GM18867 (cell line): ENCODE measurements at regions not wholly inside any gene's neighbourhood (a gene's known extent, or its start where the extent isn't known, plus 50 kb on each side); places are given as distances from the start of the nearest gene placed in this dataset.
"Not testable (repeated sequence)": the region's sequence is repeated elsewhere in the genome, so short reads cannot be mapped to it uniquely, and the experiment has no call there.

Experiments used
- ATAC-seq: cut with Tn5 transposase; IDR thresholded peaks from one replicate; pipeline ENCODE4 v1.9.1; 2021; ENCODE audit warnings: mild to moderate bottlenecking, moderate library complexity; ENCODE audit not compliant: unreplicated experiment

DNA sequence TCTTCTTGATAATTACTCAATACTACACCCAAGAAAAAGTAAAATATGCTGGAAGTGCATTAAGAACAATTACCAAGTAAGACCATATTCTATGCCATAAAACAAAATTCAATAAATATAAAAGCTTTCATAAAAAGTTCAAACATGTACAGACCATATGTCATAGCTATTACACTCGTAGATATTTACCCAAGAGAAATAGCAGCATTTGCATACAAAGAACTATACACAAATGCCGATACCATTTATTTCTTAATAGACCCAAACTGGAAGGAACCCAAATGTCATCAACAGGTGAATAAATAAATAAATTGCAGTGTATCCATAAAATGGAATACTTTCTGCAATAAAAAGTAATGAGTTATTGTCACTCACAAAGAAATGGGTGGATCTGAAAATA lies 78.3 kb upstream of the SLC16A7 start:
- ATAC-seq = no peak

DNA sequence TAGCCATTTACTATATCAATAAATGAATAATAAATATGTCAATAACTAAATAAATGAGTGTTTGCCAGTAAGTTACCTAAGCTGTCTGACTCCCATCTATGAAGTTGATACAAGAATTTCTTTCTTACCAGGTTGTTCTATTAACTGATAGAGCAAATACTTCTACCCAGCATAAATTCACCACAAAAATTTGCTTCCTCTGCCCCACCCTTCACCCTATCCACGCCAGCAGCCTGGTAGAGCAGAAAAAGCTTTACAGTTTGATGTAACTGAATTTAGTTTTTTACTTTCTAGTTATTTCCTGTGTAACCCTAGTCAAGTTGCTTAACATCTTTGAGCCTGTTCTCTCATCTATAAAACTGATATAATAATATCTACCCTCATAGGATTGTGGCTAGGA lies 94.9 kb upstream of the SLC16A7 start:
- no peak for ATAC-seq

DNA sequence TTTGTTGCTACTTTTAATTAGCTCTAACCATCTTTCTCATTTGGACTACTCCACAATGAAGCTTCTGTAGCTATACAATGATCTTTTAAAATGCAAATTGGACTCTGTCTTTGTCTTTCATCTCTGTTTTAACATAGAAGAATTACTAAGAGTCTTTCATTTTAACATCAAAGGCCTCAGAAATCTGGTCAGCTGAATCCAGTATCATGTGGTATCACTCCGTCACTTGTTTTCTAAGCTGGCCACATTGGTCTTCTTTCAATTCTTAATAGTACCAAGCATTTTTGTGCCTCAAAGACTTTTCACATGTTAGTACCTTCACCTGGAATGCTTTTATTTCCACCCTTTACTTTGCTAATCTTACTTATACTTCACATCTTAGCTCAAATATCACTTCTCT lies 95.5 kb upstream of the SLC16A7 start:
- ATAC-seq = no peak

DNA sequence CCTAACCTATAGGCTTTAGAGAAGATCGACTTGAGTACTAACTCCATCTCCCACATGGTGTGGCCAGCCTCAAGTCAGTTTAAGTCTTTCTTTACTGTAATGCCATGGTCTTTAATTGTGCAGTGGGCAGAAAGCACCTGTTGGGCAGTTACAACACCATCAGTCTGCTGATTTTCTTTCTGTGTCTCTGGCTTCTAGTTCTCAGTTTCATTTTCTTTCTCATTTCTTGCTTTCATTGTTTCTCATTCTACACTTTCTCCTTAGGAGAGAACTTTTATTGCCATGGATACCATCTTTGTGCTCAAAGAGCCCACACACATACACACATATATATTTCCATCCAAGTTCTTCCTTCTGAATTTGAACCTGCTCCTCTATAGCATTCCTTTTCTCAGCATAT lies 96.1 kb upstream of the SLC16A7 start:
- peak; percentile 97 for ATAC-seq

GRCh38 chr12:59494617-59495016 lies 101.2 kb upstream of the SLC16A7 start:
- ATAC-seq = no peak

DNA sequence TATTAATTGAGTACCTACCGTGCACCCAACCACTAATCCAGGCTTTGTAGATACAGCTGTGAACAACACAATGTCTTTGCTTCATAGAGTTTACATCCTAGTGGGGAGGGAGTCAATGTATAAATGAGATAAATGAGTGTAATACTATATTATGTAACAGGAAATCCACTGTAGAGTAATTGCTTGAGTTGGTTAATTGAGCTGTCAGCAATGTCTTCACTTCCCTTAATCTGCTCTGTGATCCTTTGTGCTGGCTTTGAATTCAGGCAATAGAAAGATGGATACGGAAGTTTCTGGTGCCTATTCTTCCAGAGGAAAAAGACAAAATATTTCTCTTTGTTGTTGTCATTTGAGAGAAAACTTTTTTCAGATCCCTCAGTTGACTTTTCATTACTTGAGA lies 104.0 kb upstream of the SLC16A7 start:
- no peak for ATAC-seq

GRCh38 chr12:59486827-59487226 lies 109.0 kb upstream of the SLC16A7 start:
- ATAC-seq = no peak

DNA sequence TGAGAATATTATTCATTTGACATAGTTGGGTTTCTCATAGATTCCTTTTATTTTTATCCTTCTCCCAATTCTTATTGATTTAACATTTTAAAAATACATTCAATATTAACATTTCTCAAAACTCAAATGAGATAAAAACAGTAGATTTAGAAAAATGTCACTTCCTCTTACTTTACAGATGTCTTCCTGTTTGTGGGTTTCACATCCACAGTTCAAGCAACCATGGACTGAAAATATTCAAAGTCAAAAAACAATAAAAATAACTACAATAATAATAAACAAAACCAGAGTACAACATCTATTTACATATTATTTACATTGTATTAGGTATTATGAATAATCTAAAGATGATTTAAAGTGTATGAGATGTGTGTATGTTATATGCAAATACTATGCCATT lies 111.3 kb upstream of the SLC16A7 start:
- ATAC-seq = peak; percentile 81

DNA sequence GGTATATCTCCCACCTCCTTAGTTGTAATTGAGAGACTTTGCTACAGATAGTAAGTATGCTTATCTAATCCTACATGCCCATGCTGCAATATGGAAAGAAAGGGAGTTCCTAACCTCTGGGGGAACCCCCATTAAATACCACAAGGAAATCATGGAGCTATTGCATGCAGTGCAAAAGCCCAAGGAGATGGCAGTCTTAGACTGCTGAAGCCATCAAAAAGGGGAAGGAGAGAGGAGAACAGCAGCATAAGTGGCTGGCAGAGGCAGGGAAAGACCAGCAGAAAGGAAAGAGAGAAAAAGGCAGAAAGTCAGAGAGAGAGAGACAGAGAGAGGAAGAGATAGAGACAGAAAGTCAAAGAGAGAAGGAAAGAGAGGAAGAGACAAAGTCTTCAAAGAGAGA lies 121.6 kb upstream of the SLC16A7 start:
- not testable (repeated sequence) for ATAC-seq

DNA sequence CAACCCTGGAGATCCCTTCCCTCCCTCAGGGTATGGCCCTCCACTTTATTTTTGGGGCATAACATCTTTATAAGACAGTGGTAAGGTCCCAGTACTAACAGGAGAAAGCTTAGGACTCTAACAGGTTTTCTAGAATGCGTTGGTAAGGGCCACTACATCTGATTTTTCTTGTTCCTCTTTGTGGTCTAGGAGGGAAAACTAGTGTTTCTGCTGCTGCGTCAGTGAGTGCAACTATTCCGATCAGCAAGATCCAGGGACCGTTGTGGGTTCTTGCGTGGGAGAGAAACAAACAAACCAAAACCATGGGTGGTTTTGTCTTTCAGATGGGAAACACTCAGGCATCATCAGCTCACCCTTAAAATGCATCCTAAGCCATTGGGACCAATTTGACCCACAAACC lies 123.6 kb upstream of the SLC16A7 start:
- no peak for ATAC-seq

DNA sequence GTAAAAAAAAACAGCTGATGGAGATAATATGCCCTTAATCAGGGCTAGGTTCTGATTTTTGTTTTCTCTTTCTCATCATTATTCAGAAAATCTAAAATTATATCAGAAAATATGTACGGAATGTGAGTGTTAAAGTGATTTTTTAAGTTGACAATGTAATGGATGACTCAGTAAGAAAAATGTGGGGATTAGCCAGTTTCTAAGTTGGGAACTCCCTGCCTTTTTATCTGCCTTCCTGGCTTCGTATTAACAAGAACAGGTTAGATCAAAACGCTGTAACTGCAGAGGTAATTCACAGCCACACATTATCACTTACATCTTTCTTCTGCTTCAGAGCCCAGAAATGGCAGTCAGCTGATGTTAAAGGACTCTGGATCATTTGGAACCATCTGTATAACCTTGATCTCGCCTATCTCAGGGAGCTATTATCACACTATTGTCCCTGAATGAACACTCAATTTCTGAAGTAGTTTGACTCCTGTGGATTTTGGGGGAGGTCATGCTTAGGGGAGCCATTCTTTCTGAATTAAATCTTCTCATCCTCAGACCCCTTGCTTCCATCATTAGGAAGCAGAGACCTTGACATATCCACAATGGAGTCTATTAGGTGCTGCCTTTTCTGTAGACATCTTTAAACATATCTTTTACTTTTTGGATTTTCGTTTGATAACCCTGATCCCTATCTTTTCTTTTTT lies 135.7 kb upstream of the SLC16A7 start:
- no peak for ATAC-seq

- no peak for ATAC-seq
Observed at GRCh38 chr12:59453475-59453874, 142.4 kb upstream of the SLC16A7 start.

- no peak for ATAC-seq
Observed at GRCh38 chr12:59452746-59453145, 143.1 kb upstream of the SLC16A7 start.

- ATAC-seq = no peak
Observed at GRCh38 chr12:59452259-59452658, 143.6 kb upstream of the SLC16A7 start.

- ATAC-seq = no peak
Observed at GRCh38 chr12:59446116-59446515, 149.7 kb upstream of the SLC16A7 start.

GRCh38 chr12:59444932-59445331 lies 150.9 kb upstream of the SLC16A7 start:
- ATAC-seq = no peak

GRCh38 chr12:59432057-59432456 lies 163.8 kb upstream of the SLC16A7 start:
- ATAC-seq = no peak

- ATAC-seq = no peak
Observed at GRCh38 chr12:59431266-59431665, 164.6 kb upstream of the SLC16A7 start.

DNA sequence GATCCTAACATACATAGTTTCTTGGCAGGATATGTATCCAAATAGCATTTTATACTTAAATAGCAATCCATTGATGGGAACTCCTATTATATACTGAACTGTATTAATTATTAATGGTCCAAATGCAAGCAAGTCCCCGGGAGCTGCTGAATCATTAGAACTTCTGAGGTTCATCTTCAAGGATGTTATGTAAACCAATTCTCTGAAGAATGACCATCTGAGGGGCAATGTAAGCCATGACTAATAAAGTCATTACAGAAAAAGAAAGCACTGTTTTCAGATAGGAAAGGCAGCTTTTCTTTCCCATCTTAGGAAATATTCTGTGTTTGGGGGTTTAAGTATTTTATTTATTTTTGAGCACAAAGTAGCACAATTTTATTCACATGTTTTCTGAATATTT lies 166.1 kb upstream of the SLC16A7 start:
- ATAC-seq = no peak

- ATAC-seq = no peak
Observed at GRCh38 chr12:59425798-59426197, 170.0 kb upstream of the SLC16A7 start.

- ATAC-seq = not testable (repeated sequence)
Observed at GRCh38 chr12:59424666-59425065, 171.2 kb upstream of the SLC16A7 start.

- no peak for ATAC-seq
Observed at GRCh38 chr12:59414051-59414450, 181.8 kb upstream of the SLC16A7 start.

- no peak for ATAC-seq
Observed at GRCh38 chr12:59408431-59408830, 187.4 kb upstream of the SLC16A7 start.
